Renal cortex interstitium (tissue), 11 donors: ENCODE measurements at regions not wholly inside any gene's neighbourhood (a gene's known extent, or its start where the extent isn't known, plus 50 kb on each side); places are given as distances from the start of the nearest gene placed in this dataset.
"Not testable (repeated sequence)": the region's sequence is repeated elsewhere in the genome, so short reads cannot be mapped to it uniquely, and the experiment has no call there.

Experiments
- DNase-seq, 11 donors: peaks; one replicate each; pipeline ENCODE4 v3.0.0-alpha.2; 2013; ENCODE audit warnings: low read depth in 9 of 11, low spot score in 4 of 11; ENCODE audit errors: extremely low read depth in 1 of 11

DNA sequence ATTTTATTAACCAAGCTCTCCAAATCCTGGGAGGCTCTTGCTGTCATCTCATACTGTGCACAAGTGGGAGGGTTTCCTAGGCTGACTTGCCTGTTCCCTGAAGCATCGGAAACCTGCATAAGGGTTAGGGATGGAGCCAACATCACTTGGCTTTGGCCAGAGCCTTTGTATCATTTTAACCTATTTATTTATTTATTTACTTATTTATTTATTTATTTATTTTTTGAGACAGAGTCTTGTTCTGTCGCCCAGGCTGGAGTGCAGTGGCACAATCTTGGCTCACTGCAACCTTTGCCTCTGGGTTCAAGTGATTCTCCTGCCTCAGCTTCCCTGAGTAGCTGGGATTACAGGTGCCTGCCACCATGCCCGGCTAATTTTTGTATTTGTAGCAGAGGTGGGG lies 645.9 kb downstream of the TYW1 start:
- DNase-seq = not testable (repeated sequence)

GRCh38 chr7:67644151-67644550 lies 647.5 kb downstream of the TYW1 start:
- DNase-seq = no peak

DNA sequence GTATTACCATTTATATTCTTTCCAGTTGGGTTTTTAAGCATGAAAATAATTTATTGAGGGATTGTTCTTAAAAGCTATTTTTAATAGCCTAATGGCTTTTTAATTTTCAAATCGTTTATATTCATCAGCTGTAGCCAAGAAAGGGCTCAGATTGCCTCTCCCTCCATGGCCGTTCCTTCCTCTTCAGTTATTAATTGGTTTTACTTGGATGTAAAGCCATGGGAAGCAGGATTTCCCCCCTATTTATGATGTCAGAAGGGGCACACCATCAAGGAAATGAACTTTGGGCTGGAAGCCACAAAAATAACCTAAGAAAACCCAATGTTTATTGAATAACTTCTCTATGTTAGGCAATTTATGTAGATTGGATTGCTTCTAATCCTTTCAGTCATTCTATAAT lies 656.3 kb downstream of the TYW1 start:
- no peak for DNase-seq

- DNase-seq = no peak
Observed at GRCh38 chr7:67653856-67654454, 657.3 kb downstream of the TYW1 start.

DNA sequence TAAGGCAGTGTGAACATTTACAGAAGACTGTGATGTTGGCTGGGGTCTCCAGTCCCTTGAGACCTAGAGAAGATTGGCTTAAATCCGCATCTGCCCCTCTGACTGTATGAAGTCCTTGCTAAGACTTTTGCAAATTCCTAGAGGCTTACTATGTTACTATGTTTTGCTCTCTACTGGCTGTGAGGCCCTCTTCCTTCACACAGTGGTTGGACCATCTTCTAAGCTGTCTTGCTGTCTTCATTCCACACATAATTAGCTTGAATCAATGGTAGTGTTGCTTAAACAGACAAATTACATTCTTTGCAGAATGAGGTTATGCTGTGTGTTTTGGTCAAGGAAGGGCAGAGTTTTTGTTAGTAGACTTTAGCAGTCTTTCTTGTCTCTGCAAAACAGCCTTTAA lies 658.0 kb downstream of the TYW1 start:
- no peak for DNase-seq

GRCh38 chr7:67655168-67655567 lies 658.5 kb downstream of the TYW1 start:
- DNase-seq = no peak

DNA sequence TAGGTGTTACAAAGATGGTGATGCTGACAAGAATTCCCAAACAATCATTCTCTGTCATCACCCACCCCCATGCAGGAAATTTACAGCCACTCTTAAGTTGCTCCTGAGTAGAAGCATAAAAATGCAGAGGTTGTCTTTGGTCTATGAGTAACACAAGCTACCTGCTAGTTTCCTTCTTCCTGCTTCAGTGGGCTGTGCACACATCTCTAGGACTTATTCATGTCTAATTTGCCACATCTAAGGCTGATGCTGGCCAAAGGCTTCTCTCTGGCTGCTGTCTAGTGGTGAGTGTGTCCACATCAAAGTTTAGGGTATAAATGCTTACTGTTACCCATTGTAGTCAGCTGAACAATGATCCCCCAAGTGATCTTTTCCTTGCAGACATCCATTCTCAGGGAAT lies 662.5 kb downstream of the TYW1 start:
- no peak for DNase-seq

- no peak for DNase-seq
Observed at GRCh38 chr7:67662804-67663203, 666.2 kb downstream of the TYW1 start.

DNA sequence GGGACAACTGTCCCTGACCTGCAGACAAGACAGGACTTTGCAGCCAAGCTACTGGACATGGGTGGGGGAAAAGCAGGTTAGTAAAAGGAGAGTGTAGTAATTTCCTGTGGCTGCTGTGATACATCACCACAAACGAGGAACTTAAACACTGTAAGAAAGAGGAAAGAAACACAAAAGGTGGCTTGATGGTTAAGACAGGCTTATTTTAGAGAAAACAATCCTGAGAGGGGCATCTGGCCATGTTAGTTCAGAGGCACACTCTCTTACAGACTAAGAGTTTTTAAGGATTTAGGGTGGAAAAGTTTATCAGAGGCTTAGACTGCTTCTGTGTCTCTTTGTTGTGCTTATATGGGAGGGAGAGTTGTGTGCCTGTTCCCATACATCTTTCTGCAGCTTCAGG lies 667.0 kb downstream of the TYW1 start:
- no peak for DNase-seq

GRCh38 chr7:67666359-67666758 lies 669.7 kb downstream of the TYW1 start:
- not testable (repeated sequence) for DNase-seq

DNA sequence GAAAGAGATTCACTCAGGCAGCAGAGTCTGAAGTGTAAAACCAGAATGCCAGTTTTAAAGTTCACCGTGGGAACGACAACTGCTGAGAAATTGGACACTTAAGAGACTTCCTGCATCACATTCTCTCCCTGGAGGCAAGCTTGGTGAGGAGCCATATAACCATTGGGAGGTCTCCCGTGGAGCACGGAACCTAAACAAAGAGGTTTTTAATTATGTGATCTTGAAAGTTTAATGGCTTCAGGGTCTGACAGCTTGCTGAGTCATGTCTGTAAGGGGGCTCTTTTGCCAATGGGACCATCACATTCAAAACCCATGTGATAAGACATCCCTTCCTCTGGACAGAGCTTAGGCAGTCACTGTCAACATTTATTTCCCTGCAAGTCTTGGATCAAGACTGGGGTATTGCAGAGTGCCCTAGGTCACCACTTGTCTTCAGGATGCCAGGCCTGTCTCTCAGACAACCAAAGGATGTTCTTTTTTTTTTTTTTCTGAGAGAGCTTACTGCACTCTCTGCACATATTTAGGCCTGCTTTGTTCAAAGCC lies 674.4 kb downstream of the TYW1 start:
- no peak for DNase-seq

GRCh38 chr7:67673861-67674260 lies 677.2 kb downstream of the TYW1 start:
- DNase-seq = no peak

DNA sequence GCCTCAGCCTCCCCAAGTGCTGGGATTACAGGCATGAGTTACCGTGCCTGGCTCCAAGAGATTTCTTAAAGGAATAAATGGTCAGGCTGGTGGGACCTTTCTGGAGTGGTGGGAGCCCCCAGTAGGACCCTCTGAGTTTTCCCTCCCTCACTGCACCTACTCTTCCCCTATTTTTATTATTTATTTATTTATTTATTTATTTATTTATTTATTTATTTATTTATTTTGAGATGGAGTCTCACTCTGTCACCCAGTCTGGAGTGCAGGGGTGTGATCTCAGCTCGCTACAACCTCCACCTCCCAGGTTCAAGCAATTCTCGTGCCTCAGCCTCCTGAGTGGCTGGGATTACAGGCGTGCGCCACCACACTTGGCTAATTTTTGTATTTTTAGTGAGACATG lies 678.2 kb downstream of the TYW1 start:
- not testable (repeated sequence) for DNase-seq

GRCh38 chr7:67675971-67676370 lies 679.3 kb downstream of the TYW1 start:
- no peak for DNase-seq

- DNase-seq = no peak
Observed at GRCh38 chr7:67678419-67678818, 681.8 kb downstream of the TYW1 start.

GRCh38 chr7:67683628-67684027 lies 687.0 kb downstream of the TYW1 start:
- DNase-seq = no peak

- DNase-seq = no peak
Observed at GRCh38 chr7:67690700-67691099, 694.1 kb downstream of the TYW1 start.

DNA sequence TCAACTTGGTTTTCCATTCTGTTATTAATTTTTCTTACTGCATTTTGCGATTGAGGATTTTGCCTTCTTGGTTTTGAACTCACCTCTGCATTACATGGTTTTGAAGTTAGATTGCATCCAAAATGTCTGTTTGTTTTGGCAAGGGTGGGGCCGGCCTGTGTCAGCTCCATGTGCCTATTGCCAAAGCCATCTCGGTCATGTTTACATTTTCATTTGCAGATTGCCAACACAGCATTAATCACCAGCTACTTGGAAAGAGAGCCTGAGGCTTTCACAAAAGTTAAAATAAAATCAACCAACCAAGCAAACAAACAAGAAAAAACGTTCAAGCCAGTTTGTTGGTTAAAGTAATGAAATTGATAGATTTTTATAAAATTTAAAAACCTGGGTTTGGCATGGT lies 695.8 kb downstream of the TYW1 start:
- DNase-seq = no peak

- no peak for DNase-seq
Observed at GRCh38 chr7:67696124-67696523, 699.5 kb downstream of the TYW1 start.

- DNase-seq = no peak
Observed at GRCh38 chr7:67696878-67697277, 700.2 kb downstream of the TYW1 start.

DNA sequence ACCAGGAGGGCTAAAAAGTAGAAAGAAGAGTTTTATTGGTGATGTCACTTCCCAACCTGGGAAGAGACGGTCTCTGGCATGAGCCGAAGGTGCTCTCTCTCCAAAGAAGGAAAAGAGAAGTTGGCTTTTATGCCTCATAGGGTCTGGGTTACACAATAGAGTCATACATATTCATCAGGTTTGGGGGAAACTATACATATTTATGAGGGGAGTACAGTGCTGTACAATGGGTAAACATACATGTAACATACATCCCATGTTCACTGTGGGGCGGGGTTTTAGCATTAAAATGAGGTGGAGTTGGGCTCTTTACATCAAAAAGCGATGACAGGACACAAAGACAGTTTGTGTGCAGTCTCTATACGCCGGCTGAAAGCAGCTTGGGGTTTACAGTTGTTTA lies 701.7 kb downstream of the TYW1 start:
- no peak for DNase-seq
